Stomach smooth muscle (tissue), 2 donors: ENCODE measurements at regions not wholly inside any gene's neighbourhood (a gene's known extent, or its start where the extent isn't known, plus 50 kb on each side); places are given as distances from the start of the nearest gene placed in this dataset.

Experiments used
- H3K27ac ChIP-seq: one replicate; pipeline ENCODE4 v1.7.0; 2013; ENCODE audit warnings: mild to moderate bottlenecking, low read length, inconsistent platforms
- H3K27me3 ChIP-seq, 2 donors: one replicate each; pipeline ENCODE4 v1.7.0; 2013; ENCODE audit warnings: low read length in 2 of 2; ENCODE audit not compliant: insufficient read depth in 2 of 2, control insufficient read depth in 1 of 2
- H3K36me3 ChIP-seq, 2 donors: one replicate each; pipeline ENCODE4 v1.7.0; 2013; ENCODE audit warnings: low read length in 2 of 2; ENCODE audit not compliant: control insufficient read depth in 2 of 2, insufficient read depth in 2 of 2
- H3K4me1 ChIP-seq: one replicate; pipeline ENCODE4 v1.7.0; 2013; ENCODE audit warnings: low read length; ENCODE audit not compliant: control insufficient read depth, insufficient read depth
- H3K4me3 ChIP-seq, 2 donors: one replicate each; pipeline ENCODE4 v1.7.0; 2013; ENCODE audit warnings: low read length in 2 of 2
- H3K9ac ChIP-seq, 2 donors: one replicate each; pipeline ENCODE4 v1.7.0; 2013; ENCODE audit warnings: low read length in 2 of 2, mild to moderate bottlenecking in 1 of 2
- H3K9me3 ChIP-seq, 2 donors: one replicate each; pipeline ENCODE4 v1.7.0; 2013; ENCODE audit warnings: low read length in 2 of 2; ENCODE audit not compliant: control insufficient read depth in 2 of 2
- donor health status: healthy.
- donor health status: Pancreatic carcinoma.

DNA sequence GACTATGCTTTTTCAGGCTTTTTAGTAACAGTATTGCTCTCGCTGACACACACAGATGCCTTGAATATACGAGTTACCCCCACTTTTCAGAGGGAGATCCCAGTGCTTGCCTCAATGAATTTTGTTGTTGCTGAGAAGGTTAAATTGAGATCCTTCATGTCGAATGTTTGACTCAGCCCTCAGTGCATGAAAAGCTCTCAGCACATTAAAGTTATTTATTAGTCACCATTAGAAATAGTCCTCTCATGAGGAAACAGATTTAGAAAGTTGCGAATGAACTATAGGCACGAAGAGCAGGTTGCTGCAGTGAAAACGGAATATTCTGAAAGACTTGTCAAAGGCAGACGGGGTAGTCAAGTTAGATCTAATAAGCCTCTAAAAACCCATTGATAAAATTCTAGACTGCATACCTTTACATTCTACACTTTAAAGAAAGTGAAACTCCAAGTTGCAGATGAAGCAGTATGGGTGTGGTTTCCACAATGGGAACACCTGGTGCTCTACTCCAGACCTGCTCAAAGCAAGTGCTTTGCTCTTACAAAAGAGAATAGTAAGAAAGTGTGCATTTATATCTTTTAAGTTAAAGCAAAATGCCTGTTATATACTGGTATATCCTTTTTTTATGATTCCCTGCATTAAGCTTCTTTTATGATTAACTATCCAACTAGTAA is 238.1 kb downstream of the MAF start:
- Histone ChIP-seq H3K27me3 (peaks cover 0 to 2% of the 10 kb centered on the region in 2 donors), H3K9ac (no peak overlapping the region), H3K27ac (no peak overlapping the region), H3K4me1 (no peaks in the 10 kb centered on the region), H3K4me3 (no peak overlapping the region), H3K36me3 (no peaks in the 10 kb centered on the region), H3K9me3 (peaks cover 11 to 19% of the 10 kb centered on the region in 2 donors)

DNA sequence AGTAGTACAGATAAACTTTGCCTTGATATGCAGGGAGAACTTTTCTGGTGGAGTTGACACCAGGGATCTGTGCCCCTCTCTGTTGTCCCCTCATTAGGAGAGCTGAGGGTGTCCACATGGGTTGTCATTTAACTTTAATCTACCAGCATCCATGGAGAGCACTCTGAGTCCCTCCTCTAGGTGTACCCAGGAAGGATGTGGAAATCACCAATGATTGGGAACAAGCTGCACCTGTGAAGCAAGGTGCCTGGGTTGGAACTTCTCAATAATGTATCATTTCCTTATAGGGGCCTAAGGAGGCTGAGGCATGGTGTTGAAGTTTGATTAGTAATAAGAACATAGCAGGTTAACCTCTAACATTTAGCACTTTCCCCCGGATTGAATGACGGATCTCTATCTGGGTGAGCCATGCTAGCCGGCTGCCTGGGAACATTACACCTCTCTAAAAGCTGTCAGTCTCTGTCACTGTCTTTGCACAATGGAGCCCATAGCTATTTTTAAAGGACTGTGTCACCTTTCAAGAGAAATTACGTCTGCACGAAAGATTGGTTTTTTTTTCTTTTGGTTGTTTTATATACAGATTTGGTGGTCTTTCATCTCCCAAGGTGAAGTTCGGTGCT is 239.3 kb downstream of the MAF start:
- peaks cover 8 to 15% of the 10 kb centered on the region in 2 donors for H3K9me3 ChIP-seq
- H3K27me3 ChIP-seq: peaks cover 0 to 2% of the 10 kb centered on the region in 2 donors
- H3K27ac ChIP-seq: no peak overlapping the region
- no peaks in the 10 kb centered on the region for H3K36me3 ChIP-seq
- H3K4me3 ChIP-seq: no peak overlapping the region
- H3K9ac ChIP-seq: no peak overlapping the region
- no peaks in the 10 kb centered on the region for H3K4me1 ChIP-seq

DNA sequence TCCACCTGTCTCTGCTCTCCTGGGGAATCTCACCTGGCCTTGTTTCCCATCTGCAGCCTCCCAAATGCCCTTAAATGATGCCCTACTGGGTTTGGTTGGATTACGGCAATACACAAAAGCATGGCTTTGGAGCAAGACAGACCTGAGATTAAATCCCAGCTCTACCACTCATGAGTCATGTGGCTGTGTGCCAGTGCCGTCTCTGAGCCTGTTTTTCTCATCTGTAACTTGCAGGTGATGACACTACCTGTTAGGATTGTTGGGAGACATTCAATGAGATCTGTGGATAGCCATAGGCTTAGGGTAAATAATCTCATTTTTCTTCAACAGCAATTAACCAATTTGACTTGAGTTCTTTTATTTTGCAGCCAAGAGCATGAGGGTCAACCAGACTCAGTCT is 240.3 kb downstream of the MAF start:
- Histone ChIP-seq H3K36me3 (no peaks in the 10 kb centered on the region), H3K27ac (no peak overlapping the region), H3K4me1 (no peaks in the 10 kb centered on the region), H3K9me3 (peaks cover 8 to 15% of the 10 kb centered on the region in 2 donors), H3K9ac (no peak overlapping the region), H3K4me3 (no peak overlapping the region), H3K27me3 (peaks cover 0 to 2% of the 10 kb centered on the region in 2 donors)

DNA sequence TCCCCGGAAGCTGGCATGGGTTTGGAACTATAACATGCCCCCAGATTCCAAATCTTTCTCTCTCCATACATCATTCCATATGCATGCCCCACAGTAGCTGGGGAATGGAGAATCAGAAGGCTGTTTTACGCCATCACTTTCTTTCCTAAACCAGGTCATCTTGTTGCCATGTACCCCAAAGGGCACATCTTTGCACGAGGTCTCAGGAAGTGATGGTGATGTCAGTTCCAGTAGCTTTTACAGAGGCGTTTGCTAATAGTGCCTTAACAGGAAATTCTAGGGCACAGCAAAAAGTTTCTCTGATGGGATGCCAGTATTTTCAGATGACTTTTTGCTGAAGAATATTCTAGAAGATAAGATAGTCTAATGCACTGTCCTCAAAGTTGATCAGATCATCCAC is 241.5 kb downstream of the MAF start:
- peaks cover 8 to 15% of the 10 kb centered on the region in 2 donors for H3K9me3 ChIP-seq
- H3K4me3 ChIP-seq: no peak overlapping the region
- H3K9ac ChIP-seq: no peak overlapping the region
- H3K4me1 ChIP-seq: no peaks in the 10 kb centered on the region
- no peaks in the 10 kb centered on the region for H3K36me3 ChIP-seq
- no peak overlapping the region for H3K27ac ChIP-seq
- peaks cover 0 to 2% of the 10 kb centered on the region in 2 donors for H3K27me3 ChIP-seq

DNA sequence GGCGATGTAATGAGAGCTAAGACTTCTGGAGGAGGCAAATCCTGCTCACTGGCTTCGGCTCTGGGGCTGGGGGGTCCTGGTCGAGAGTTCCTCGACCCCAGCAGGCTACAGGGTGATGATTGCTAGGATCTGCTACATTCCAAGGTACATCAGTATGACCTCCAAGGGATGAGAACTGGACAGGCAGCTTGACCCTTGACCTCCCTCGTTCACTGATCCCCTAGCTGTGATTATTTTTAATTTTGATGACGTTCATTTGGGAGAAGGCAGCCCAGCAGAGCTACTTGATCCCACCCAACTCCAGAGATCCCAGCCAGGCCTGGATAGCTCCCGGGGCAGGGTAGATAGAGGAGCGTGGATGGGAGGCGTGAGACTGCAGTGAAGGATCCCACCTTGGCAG is 242.3 kb downstream of the MAF start:
- no peak overlapping the region for H3K27ac ChIP-seq
- no peak overlapping the region for H3K4me3 ChIP-seq
- H3K9ac ChIP-seq: no peak overlapping the region
- H3K36me3 ChIP-seq: no peaks in the 10 kb centered on the region
- no peaks in the 10 kb centered on the region for H3K4me1 ChIP-seq
- H3K9me3 ChIP-seq: peaks cover 8 to 15% of the 10 kb centered on the region in 2 donors
- peaks cover 0 to 2% of the 10 kb centered on the region in 2 donors for H3K27me3 ChIP-seq

DNA sequence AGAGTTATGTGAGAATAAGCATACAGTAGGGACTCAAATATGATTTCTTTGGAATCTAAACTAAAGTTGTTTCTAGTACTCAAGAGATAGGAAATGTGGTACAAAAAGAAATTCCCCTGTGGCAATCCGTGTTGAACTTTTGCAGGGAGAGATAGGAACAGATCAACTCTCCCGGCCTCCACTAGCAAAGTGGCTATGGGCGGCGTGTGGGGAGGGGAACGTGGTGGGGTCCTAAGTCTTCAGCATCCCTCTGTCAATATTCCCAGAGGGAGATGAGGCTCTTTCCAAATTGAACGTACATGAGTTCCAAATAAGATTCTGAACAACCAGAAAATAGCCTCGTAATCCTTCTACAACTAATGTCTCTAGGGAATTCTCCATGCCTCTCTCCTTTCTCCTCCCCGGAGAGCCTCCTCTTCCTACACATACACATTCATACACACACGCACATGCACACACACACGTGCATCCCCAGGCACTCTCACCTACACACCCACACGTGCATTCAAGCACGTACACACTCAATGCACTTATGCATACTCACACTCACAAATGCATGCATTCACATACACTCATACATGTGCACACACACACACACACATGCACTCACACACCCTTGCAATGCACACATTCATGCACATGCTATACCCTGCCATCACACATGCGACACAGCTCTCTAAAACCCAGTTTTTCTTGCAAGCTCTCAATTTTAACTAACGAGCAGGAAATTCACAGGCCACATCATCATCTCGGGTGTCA is 244.8 kb downstream of the MAF start:
- H3K27ac ChIP-seq: no peak overlapping the region
- H3K36me3 ChIP-seq: no peaks in the 10 kb centered on the region
- H3K4me3 ChIP-seq: no peak overlapping the region
- no peaks in the 10 kb centered on the region for H3K4me1 ChIP-seq
- H3K9ac ChIP-seq: no peak overlapping the region
- H3K9me3 ChIP-seq: peaks cover 7 to 11% of the 10 kb centered on the region in 2 donors
- H3K27me3 ChIP-seq: peaks cover 0 to 2% of the 10 kb centered on the region in 2 donors

DNA sequence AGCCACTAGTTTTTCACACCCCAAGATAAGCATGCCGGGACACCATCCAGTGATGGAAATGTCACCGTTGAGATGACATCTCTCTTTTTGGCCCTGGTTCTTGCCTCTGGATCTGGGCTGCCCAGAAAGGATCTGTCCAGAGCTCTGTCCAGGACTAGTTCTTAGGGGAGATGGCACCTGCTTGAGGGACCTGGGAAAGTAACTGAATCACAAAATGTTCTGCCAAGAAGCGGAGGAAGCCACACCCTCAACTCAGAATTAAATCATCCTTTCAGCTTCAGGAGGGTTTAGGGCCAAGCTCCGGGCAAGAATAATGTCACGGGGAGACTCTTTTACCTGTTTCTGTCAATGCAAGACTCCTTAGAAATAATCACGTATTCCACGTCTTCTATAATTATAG is 248.6 kb downstream of the MAF start:
- H3K27ac ChIP-seq: no peak overlapping the region
- no peaks in the 10 kb centered on the region for H3K9me3 ChIP-seq
- H3K36me3 ChIP-seq: no peaks in the 10 kb centered on the region
- H3K4me3 ChIP-seq: no peak overlapping the region
- no peak overlapping the region for H3K9ac ChIP-seq
- peaks cover 0 to 2% of the 10 kb centered on the region in 2 donors for H3K27me3 ChIP-seq
- H3K4me1 ChIP-seq: no peaks in the 10 kb centered on the region

DNA sequence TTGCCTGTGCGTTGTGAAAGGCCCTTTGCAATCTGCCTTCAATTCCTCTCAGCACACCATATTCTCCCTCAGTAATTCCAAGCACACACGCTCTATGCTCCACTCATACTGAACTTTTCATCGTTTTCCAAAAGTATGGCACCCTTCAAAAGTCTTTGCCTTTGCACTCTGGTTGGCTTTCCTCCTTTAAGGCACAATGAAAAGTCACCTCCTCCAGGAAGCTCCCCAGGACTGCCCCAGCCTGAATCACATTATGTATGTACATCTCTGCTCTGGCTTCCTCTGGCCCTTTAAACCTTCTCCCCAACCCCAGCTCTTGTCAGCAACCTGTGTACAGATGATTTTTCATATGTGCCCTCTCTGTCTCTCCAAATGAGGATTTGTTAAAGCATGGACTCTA is 250.7 kb downstream of the MAF start:
- Histone ChIP-seq H3K9ac (no peak overlapping the region), H3K9me3 (no peaks in the 10 kb centered on the region), H3K27me3 (peaks cover 0 to 2% of the 10 kb centered on the region in 2 donors), H3K27ac (no peak overlapping the region), H3K36me3 (no peaks in the 10 kb centered on the region), H3K4me1 (no peaks in the 10 kb centered on the region), H3K4me3 (no peak overlapping the region)

DNA sequence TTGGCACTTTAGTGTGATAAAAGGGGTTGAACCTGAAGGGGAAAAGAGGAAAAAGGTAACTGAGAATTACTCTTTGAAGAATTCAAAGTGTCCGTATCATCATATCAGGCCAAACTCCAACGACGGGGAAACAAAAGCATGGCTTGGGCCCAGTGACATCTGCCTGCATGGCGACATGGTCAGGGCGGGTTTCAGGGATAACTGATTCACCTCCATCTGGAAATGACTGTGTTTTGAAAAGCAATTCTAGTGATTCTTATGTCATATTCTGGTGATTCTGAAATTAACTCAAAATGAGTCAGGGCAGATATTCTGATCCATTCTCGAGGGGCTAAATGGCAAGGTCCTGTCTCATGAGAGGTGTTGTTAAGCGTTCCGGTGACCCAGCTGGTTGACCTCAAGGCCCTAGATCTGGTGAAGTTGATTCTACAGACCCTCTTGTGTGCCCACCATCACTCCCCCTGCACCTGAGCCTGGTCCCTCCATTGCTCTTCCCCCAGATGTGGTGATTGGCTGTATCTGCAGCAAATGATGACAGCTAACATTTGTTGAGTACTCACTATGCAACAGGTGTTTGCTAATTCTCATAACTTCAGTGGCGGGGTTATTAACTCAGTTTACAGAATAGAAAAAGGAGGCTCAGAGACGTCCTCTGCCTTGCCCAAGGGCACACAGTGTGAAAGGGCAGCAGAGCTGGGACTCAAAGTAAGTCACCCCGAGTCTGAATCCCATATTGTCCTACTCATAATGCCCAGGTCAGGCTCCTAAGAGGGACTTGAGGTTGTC is 251.8 kb downstream of the MAF start:
- Histone ChIP-seq H3K36me3 (no peaks in the 10 kb centered on the region), H3K9me3 (no peaks in the 10 kb centered on the region), H3K27ac (no peak overlapping the region), H3K27me3 (peaks cover 0 to 2% of the 10 kb centered on the region in 2 donors), H3K4me3 (no peak overlapping the region), H3K4me1 (no peaks in the 10 kb centered on the region), H3K9ac (no peak overlapping the region)

DNA sequence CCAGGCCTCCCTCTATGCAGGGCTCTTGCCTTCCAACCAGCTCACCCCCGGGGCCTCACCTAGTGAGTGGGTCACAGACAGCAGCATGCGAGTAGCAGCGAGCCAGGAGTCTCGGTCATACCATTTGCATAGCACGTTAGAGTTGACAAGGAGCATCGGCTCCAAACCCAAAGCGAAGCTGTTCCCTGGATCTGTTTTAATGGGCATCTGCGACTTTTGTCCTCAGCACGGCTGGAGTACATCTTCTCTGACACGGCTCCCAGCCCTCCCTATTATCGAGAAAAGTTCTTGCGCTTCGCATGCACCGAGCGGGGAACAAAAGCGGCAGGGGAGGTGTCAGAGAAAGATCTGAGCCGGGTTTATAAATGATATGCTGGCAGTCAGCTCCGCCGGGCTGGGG is 253.3 kb downstream of the MAF start:
- Histone ChIP-seq H3K27me3 (peaks cover 0 to 2% of the 10 kb centered on the region in 2 donors), H3K9ac (no peak overlapping the region), H3K4me1 (no peaks in the 10 kb centered on the region), H3K36me3 (no peaks in the 10 kb centered on the region), H3K4me3 (peak overlapping the region in 1 of 2 donors; percentile 15), H3K9me3 (no peaks in the 10 kb centered on the region), H3K27ac (no peak overlapping the region)
